ENCODE measurements at regions not wholly inside any gene's neighbourhood (a gene's known extent, or its start where the extent isn't known, plus 50 kb on each side); places are given as distances from the start of the nearest gene placed in this dataset.
A peak's percentile ranks its signal among the peaks of the same experiment; 100 is the strongest.

DNA sequence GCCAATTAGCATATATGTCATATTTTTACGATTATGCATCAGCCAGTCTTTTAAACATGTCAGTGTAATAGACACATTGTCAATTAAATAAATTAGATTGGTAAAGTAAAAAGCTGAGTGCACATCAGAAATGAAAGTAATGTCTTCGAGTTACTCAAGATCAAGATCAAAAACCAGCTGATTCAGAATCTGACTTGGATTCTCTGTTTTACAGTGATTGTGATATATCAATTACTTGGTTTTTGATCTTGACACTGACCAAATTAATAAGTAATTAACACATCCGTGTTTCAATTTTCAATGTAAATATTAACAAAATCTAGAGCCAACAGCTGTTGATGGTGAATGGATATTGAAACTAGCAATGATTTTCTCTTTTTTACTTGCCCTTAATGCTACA lies 311.6 kb downstream of the PDGFC start:
- WGBS, 2 experiments (ENCODE audit: extremely low coverage in 2 of 2, insufficient read length in 1 of 2), result no CpG with 5 or more reads among the region's 3 CpGs
- ATAC-seq (ENCODE audit: low read depth) (no peak), DNase-seq (no peak)
- H4K8ac ChIP-seq (ENCODE audit: low read depth in 2 of 2, low read length in 2 of 2), result no peak overlapping the region
- no peak overlapping the region for H2BK15ac ChIP-seq (ENCODE audit: low read depth, low read length)
- H3K36me3 ChIP-seq (ENCODE audit: control insufficient read depth, insufficient read depth, low read length), result no peaks in the 10 kb centered on the region
- TF ChIP-seq BHLHE40 (IDR thresholded peaks at IDR 0.05; ENCODE audit: low read depth, low read length) (no peak), RFX5 (IDR thresholded peaks at IDR 0.05; ENCODE audit: low read depth, low read length) (no peak), MAZ (IDR thresholded peaks at IDR 0.05; ENCODE audit: borderline replicate concordance, low read depth, low read length) (no peak), SMC3 (IDR thresholded peaks at IDR 0.05; ENCODE audit: low read depth, low read length) (no peak), MAFK (IDR thresholded peaks at IDR 0.05; ENCODE audit: low read depth, low read length) (no peak)
- TF ChIP-seq, protein P1, sequence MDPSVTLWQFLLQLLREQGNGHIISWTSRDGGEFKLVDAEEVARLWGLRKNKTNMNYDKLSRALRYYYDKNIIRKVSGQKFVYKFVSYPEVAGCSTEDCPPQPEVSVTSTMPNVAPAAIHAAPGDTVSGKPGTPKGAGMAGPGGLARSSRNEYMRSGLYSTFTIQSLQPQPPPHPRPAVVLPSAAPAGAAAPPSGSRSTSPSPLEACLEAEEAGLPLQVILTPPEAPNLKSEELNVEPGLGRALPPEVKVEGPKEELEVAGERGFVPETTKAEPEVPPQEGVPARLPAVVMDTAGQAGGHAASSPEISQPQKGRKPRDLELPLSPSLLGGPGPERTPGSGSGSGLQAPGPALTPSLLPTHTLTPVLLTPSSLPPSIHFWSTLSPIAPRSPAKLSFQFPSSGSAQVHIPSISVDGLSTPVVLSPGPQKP (IDR thresholded peaks at IDR 0.05; ENCODE audit: borderline replicate concordance, low read depth, low read length), result no peak
- H3K27ac ChIP-seq (ENCODE audit: insufficient read depth, low read length), result no peak overlapping the region
- no peaks in the 10 kb centered on the region for H4K20me1 ChIP-seq (ENCODE audit: insufficient read depth, low read length)
- H3K14ac ChIP-seq (replicated peaks; ENCODE audit: low read depth, low read length), result no peak overlapping the region
- H3K4me3 ChIP-seq (ENCODE audit: insufficient read depth, low read depth, low read length), result no peak overlapping the region
- CTCF ChIA-PET, result interaction anchor here (0.7 to 1.1 kb wide), 2 partner anchors 91 to 181 kb away, joined by 3 to 4 read pairs; no protein-coding TSS in a partner anchor
- H2AFZ ChIP-seq (replicated peaks; ENCODE audit: low read length, poor library complexity), result no peak overlapping the region
- dilution Hi-C loops (cut with HindIII; ENCODE audit: low sequenced_read_pairs, unreplicated experiment), result no loop called here
- no peak overlapping the region for H2AK9ac ChIP-seq (replicated peaks; ENCODE audit: low read depth, low read length, poor library complexity)
- H3K18ac ChIP-seq (ENCODE audit: low read depth, low read length), result no peak overlapping the region
- no peaks in the 10 kb centered on the region for H3K9me3 ChIP-seq (ENCODE audit: control insufficient read depth, insufficient read depth, low read length)
- no peak overlapping the region for H2BK5ac ChIP-seq (ENCODE audit: low read depth, low read length, poor library complexity, severe bottlenecking)
- H3K4me1 ChIP-seq (ENCODE audit: control insufficient read depth, insufficient read depth, low read length), result no peaks in the 10 kb centered on the region
- peak overlapping the region; percentile 66; the same call in 1 of the 2 replicates for H3K4me2 ChIP-seq (ENCODE audit: low read depth, low read length)
- H3K23ac ChIP-seq (ENCODE audit: low read depth, low read length), result no peak overlapping the region
- no peak overlapping the region for H4K5ac ChIP-seq (ENCODE audit: low read depth, low read length)
- in situ Hi-C loops (cut with MboI; ENCODE audit: low sequenced_read_pairs), result no loop called here
- H2AK5ac ChIP-seq (ENCODE audit: low read depth, low read length), result no peak overlapping the region
- no TSS peak for BruUV-seq (replicated peaks)
- H3K9me1 ChIP-seq (ENCODE audit: insufficient read depth, low read length), result no peaks in the 10 kb centered on the region
- no peaks in the 10 kb centered on the region for H3K27me3 ChIP-seq (ENCODE audit: control insufficient read depth, insufficient read depth, low read length)
- intact Hi-C loops (cut with micrococcal nuclease), result loop anchor here (10.0 kb wide), 1 partner anchor 1645 kb away; no protein-coding TSS in a partner anchor
- H3K4ac ChIP-seq (ENCODE audit: low read depth, low read length), result no peak overlapping the region
- POLR2A ChIA-PET (ENCODE audit: unreplicated experiment), result no interaction called here
- no peak overlapping the region for H2BK120ac ChIP-seq (ENCODE audit: low read depth, low read length)
- H3K56ac ChIP-seq (ENCODE audit: extremely low read depth, insufficient read depth, low read length), result no peak overlapping the region
- no peak overlapping the region for H3K9ac ChIP-seq (ENCODE audit: low read depth, low read length)
- H2BK20ac ChIP-seq (ENCODE audit: low read depth, low read length), result no peak overlapping the region
- H4K91ac ChIP-seq (ENCODE audit: insufficient read depth, low read depth, low read length), result no peak overlapping the region
- no peaks in the 10 kb centered on the region for H3K79me1 ChIP-seq (ENCODE audit: low read depth in 1 of 2, low read length in 2 of 2)
